GM21447 (cell line): ENCODE measurements at regions not wholly inside any gene's neighbourhood (a gene's known extent, or its start where the extent isn't known, plus 50 kb on each side); places are given as distances from the start of the nearest gene placed in this dataset.
"Not testable (repeated sequence)": the region's sequence is repeated elsewhere in the genome, so short reads cannot be mapped to it uniquely, and the experiment has no call there.

ENCODE experiments used
- ATAC-seq: cut with Tn5 transposase; IDR thresholded peaks from one replicate; pipeline ENCODE4 v1.9.1; 2021; ENCODE audit not compliant: unreplicated experiment

GRCh38 chr3:31321620-31322019, 211.1 kb upstream of the STT3B start:
- no peak for ATAC-seq

- ATAC-seq = no peak
These were observed 210.3 kb upstream of the STT3B start for GRCh38 chr3:31322460-31322859.

GRCh38 chr3:31327826-31328357, 204.8 kb upstream of the STT3B start:
- ATAC-seq = not testable (repeated sequence)

- no peak for ATAC-seq
These were observed 201.4 kb upstream of the STT3B start for GRCh38 chr3:31331278-31331677.

GRCh38 chr3:31341130-31341529, 191.6 kb upstream of the STT3B start:
- no peak for ATAC-seq

GRCh38 chr3:31343075-31343474, 189.7 kb upstream of the STT3B start:
- ATAC-seq = no peak

GRCh38 chr3:31345581-31345980, 187.1 kb upstream of the STT3B start:
- no peak for ATAC-seq

- no peak for ATAC-seq
These were observed 186.2 kb upstream of the STT3B start for GRCh38 chr3:31346542-31346979.

GRCh38 chr3:31349001-31349748, 183.6 kb upstream of the STT3B start:
- no peak for ATAC-seq

- no peak for ATAC-seq
These were observed 182.4 kb upstream of the STT3B start for GRCh38 chr3:31350307-31350706.

- ATAC-seq = no peak
These were observed 180.4 kb upstream of the STT3B start for GRCh38 chr3:31352331-31352730.

- no peak for ATAC-seq
These were observed 179.6 kb upstream of the STT3B start for GRCh38 chr3:31353166-31353565.

GRCh38 chr3:31354373-31354772, 178.4 kb upstream of the STT3B start:
- ATAC-seq = no peak

GRCh38 chr3:31355807-31356206, 176.9 kb upstream of the STT3B start:
- no peak for ATAC-seq

GRCh38 chr3:31356941-31357340, 175.8 kb upstream of the STT3B start:
- no peak for ATAC-seq

GRCh38 chr3:31357451-31357850, 175.3 kb upstream of the STT3B start:
- no peak for ATAC-seq

- ATAC-seq = no peak
These were observed 174.2 kb upstream of the STT3B start for GRCh38 chr3:31358473-31359070.

GRCh38 chr3:31361371-31362273, 171.1 kb upstream of the STT3B start:
- no peak for ATAC-seq

- ATAC-seq = no peak
These were observed 168.5 kb upstream of the STT3B start for GRCh38 chr3:31364188-31364587.

- ATAC-seq = no peak
These were observed 168.0 kb upstream of the STT3B start for GRCh38 chr3:31364711-31365110.

- ATAC-seq = no peak
These were observed 165.2 kb upstream of the STT3B start for GRCh38 chr3:31367518-31367917.
